CD4-positive, alpha-beta T cell treated with Interleukin-15 for 4 hours (primary cell): ENCODE measurements at regions not wholly inside any gene's neighbourhood (a gene's known extent, or its start where the extent isn't known, plus 50 kb on each side); places are given as distances from the start of the nearest gene placed in this dataset.
"Not testable (repeated sequence)": the region's sequence is repeated elsewhere in the genome, so short reads cannot be mapped to it uniquely, and the experiment has no call there.

Experiments
- DNase-seq: peaks from one replicate; pipeline ENCODE4 v3.0.0-alpha.2; 2020; ENCODE audit warnings: low spot score

DNA sequence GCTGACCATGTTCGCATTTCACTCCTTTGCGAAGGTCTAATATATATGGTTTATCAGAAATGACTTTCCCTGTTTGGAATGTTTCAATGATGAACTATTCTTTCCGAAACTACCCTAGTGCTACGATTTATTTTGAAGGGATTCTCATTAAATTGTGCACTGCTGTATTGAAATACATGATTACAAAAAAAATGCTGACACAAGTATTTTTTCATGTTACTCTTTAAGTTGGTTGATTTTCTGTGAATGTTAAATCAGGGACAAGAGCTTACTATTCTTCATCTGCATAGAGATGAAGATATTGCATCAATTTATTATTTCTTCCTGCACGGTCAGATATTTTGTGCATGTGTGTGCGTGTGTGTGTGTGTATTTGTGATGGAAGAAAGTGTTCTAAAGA, 731.5 kb upstream of the AGA start:
- DNase-seq = no peak

DNA sequence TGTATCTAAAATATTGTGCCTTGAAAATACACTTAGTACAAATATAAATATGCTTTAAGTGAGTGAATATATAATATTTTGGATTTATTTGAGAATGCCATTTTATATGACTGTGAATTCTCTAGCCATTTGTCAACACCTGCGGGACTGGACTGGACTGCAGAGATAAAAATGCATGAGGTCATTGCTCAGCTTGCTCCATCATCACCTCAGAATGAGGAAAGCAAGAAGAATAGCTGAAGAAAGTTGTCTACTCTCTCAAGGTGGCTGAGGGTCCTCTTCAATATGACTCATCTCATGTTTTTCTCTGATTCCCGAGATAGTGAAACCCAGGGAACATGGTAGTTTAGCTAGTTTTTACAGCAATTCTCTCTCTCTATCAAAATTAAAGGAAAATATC, 732.5 kb upstream of the AGA start:
- DNase-seq = no peak

DNA sequence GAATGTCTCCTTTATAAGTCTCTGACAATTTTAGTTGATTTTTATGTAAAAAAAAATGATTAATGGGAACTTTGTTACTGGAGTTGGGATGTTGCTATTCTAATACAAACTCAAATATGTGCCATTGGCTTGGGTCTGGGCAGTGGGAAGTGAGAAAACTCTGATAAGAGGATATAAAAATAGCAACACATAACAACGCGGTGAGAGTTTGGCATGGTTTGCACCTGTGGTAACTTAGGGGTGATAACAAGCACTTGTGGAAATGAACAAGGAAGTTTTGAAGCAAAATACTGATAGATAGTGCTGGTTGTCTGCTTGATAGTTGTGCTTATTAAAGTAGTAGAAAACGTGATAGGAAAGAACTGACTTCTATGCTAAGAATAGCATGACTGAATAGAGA, 743.3 kb upstream of the AGA start:
- no peak for DNase-seq

- no peak for DNase-seq
Measured at GRCh38 chr4:178192611-178193010, 750.4 kb upstream of the AGA start.

DNA sequence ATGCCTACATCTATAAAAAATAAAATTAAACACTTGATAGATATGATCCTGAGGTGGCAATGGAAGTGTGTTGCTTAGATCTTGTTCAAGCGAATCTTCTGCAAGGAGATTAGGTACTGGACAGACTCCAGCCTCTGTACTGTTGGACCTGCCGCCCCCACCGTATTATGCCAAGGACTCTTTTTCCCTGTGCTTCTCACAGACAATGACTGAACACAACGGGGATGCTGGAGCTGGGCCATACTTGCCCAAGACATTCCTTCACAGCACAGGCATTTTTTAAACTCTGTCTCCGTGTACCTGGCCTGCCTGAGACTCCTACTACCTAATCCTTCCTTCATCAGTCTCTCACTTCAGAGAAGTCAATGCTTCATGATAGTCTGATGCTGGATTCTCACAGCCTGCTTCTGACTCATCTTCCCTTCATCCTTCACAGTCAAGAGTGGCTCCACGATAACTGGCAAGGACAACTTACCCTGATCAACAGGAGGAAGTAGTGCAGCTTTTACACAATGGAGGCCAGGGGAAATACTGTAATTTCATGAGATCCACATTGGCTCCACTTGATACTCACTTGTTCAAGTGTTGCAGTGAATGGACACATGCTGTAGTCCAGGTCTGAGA, 754.6 kb upstream of the AGA start:
- DNase-seq = no peak

DNA sequence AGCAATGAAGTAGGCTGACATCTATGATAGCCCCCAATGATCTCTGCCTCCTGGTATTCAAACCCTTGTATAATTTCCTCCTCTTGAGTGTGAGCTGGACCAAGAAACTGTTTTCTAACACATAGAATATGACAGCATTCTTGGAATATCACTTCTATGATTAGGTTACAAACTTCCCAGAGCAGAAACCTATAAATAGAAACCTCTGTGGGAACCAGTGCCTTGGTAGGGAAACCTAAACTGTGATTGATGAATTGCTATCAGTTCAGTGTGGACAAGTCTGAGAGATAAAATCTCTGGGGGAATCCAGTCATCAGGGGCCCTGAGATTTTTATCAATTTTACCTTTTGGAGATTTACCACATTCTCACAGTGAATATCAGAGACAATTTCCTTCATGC, 756.5 kb upstream of the AGA start:
- DNase-seq = no peak

GRCh38 chr4:178202422-178202821, 760.2 kb upstream of the AGA start:
- no peak for DNase-seq

DNA sequence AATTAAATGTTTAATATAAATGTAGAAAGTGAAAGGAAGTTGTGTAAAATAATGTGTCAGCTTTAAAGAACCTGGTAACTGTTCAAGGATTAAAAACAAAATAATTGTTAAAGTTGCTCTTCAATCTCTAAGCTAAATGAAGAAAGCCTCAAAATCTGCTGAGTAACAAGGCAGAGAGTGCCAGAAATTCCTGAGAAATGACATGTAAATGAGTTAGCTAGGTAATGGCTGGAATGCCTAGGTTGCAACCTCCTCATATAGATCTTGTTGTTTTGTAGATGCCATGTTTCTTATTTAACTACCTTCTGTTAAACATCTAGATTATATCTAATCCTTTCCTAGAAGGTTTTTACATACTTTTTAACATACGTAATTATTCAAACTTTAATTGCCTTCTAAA, 763.6 kb upstream of the AGA start:
- no peak for DNase-seq

DNA sequence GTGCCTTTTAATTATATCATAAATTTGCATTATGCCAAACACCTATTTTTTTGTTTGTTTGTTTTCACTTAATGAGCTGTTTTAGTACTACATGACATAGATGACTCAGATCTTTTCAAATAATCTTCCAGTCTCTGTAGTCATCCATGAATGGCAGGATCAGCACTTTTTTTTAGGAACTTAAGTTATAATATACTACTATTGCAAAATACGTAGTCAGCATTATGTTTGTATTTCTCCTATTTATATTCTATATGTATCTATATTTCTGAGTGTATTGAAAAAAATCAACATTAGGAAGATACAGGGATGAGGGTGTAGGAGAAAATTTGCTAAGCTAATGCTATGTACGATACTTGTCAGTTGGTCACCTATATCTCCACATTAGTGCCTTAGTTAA, 773.1 kb upstream of the AGA start:
- no peak for DNase-seq

GRCh38 chr4:178215763-178216162, 773.5 kb upstream of the AGA start:
- DNase-seq = no peak

GRCh38 chr4:178226421-178226820, 784.2 kb upstream of the AGA start:
- not testable (repeated sequence) for DNase-seq

GRCh38 chr4:178233906-178234305, 791.7 kb upstream of the AGA start:
- DNase-seq = no peak

DNA sequence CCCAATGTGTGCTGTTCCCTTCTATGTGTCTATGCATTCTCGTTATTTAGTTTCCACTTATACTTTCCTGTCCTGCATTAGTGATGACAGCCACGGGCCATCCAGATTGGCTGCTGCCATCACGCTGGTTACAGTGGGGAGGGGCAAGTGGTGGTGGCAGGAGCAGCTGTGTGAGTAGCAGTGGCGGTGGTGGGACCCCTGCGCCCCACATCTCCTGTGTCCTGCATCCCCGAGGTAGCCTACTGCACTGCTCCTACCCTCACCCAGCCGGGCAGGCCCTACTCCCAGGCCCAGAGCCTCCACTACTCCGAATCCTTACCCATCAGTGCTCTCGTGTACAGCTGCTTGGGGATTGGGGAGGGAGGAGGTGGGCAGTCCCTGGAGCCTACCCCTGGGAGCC, 798.7 kb upstream of the AGA start:
- DNase-seq = no peak

GRCh38 chr4:178241601-178242118, 799.4 kb upstream of the AGA start:
- no peak for DNase-seq

GRCh38 chr4:178242655-178243054, 800.4 kb upstream of the AGA start:
- DNase-seq = no peak

- no peak for DNase-seq
Measured at GRCh38 chr4:178244785-178245184, 802.5 kb upstream of the AGA start.

- DNase-seq = no peak
Measured at GRCh38 chr4:178255172-178255571, 812.9 kb upstream of the AGA start.

DNA sequence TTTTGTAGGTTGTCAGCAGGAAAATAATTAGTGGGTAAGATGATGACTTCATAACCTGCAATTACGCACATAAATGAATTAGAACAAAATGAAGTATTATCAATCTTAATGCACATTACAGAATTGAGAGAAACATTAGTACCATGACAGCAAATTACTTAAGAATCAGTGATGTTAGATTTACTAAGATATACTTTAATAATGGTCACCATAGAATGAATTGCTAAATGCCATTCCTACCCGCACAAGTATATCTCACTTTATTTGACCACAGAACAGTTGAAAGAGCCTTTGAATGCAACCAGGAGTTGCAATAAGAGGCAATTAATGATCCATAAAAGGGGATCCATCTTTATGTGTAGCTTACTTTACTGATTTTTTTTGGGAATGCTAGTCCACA, 816.4 kb upstream of the AGA start:
- no peak for DNase-seq

DNA sequence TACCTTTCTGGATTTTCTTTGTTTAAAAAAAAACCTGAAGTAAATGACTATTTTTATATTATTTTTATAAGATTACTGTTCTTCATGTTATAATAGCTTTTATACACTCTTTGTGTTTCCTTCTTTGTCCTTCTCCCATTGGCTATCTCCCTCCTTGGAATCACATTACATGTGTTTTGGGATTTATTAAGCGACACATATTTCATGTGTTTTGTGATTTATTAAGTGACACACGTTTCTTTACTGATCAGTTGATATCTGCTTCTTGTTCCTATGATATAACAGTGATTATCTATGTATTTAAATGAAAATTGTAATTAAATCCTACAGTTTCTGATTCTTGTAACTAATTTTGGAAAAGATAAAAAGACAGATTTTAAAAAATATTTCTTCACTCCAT, 817.3 kb upstream of the AGA start:
- DNase-seq = no peak

DNA sequence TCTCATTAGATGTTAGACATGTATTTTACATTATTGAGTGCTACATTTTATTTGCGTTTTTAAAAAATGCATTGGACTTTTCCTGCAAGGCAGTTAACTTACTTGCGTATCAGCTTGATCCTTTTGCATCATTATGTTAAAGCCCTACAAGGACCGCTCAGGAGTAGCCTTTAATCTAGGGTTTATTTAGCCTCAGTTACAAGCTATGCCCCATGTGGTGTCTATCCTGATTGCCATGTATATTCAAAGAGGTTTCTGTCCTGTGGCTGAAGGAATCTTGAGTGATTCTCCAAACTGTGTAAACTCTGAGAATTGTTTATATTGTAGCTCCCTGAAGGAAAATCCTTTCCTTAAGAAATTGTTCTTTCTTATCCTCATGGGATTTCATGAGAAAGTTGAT, 821.8 kb upstream of the AGA start:
- no peak for DNase-seq

- no peak for DNase-seq
Measured at GRCh38 chr4:178271386-178271785, 829.1 kb upstream of the AGA start.

DNA sequence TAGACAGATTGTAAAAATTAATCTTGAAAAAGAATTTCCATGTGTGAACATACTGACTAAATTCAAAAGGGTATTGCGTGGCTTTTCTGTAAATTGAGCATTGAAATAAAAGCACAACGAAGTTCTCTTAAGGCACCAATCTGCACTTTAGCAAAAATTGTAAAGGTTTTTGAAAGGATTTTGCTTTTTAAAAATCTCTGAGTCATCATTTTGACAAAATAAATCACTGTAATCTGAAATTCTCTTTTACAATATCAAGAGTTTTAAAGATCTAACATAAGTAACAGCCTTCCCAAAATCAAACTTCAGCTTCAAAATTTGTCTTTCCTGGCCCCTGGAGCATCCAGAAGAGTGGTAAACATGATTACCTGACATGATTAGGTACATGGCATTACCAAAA, 830.9 kb upstream of the AGA start:
- no peak for DNase-seq

- DNase-seq = no peak
Measured at GRCh38 chr4:178275671-178276360, 833.6 kb upstream of the AGA start.

- no peak for DNase-seq
Measured at GRCh38 chr4:178280362-178280761, 838.1 kb upstream of the AGA start.
